Mucosa of rectum (tissue), 2 donors: ENCODE measurements at regions not wholly inside any gene's neighbourhood (a gene's known extent, or its start where the extent isn't known, plus 50 kb on each side); places are given as distances from the start of the nearest gene placed in this dataset.

ENCODE experiments used
- H3K27ac ChIP-seq, 2 donors: one replicate each; pipeline ENCODE4 v1.7.0; 2013; ENCODE audit warnings: inconsistent platforms in 2 of 2, low read depth in 2 of 2, low read length in 2 of 2
- H3K27me3 ChIP-seq, 2 donors: one replicate each; pipeline ENCODE4 v1.7.0; 2013; ENCODE audit warnings: low read length in 2 of 2; ENCODE audit not compliant: control insufficient read depth in 2 of 2, insufficient read depth in 2 of 2
- H3K36me3 ChIP-seq, 2 donors: one replicate each; pipeline ENCODE4 v1.7.0; 2013; ENCODE audit warnings: low read length in 2 of 2; ENCODE audit not compliant: control insufficient read depth in 2 of 2, insufficient read depth in 2 of 2
- H3K4me1 ChIP-seq, 2 donors: one replicate each; pipeline ENCODE4 v1.7.0; 2013; ENCODE audit warnings: low read length in 2 of 2, mild to moderate bottlenecking in 1 of 2; ENCODE audit not compliant: control insufficient read depth in 2 of 2, insufficient read depth in 2 of 2
- H3K4me3 ChIP-seq, 2 donors: one replicate each; pipeline ENCODE4 v1.7.0; 2013; ENCODE audit warnings: low read length in 2 of 2
- H3K9ac ChIP-seq, 2 donors: one replicate each; pipeline ENCODE4 v1.7.0; 2013; ENCODE audit warnings: low read length in 2 of 2, low read depth in 1 of 2, mild to moderate bottlenecking in 1 of 2
- H3K9me3 ChIP-seq, 2 donors: one replicate each; pipeline ENCODE4 v1.7.0; 2013; ENCODE audit warnings: low read length in 2 of 2; ENCODE audit not compliant: control insufficient read depth in 2 of 2
- donor health status: healthy.
- donor health status: Normal muscosa, but diverticular disease.

DNA sequence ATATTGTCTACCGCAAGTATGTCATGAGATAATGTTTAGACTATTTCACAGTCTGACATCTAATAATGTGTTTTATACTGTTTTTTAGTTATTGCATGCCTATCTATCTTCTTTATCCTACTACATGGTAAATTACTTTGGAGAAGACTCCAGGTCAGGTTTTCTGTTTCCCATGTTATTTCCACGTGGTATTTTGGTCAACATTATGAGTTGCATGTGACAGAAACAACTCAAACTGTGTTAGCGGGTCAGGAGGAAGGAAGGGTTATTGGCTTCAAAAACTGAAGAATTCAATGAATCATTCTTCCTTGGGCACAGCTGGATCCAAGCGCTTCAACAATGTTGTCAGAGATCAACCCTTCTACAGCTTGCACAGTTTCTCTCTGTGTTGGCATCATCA, 252.1 kb upstream of the CCNG1 start:
- Histone ChIP-seq H3K9me3 (no peaks in the 10 kb centered on the region), H3K4me1 (no peaks in the 10 kb centered on the region), H3K4me3 (no peak overlapping the region), H3K9ac (no peak overlapping the region), H3K27ac (no peak overlapping the region), H3K36me3 (no peaks in the 10 kb centered on the region), H3K27me3 (no peaks in the 10 kb centered on the region)

DNA sequence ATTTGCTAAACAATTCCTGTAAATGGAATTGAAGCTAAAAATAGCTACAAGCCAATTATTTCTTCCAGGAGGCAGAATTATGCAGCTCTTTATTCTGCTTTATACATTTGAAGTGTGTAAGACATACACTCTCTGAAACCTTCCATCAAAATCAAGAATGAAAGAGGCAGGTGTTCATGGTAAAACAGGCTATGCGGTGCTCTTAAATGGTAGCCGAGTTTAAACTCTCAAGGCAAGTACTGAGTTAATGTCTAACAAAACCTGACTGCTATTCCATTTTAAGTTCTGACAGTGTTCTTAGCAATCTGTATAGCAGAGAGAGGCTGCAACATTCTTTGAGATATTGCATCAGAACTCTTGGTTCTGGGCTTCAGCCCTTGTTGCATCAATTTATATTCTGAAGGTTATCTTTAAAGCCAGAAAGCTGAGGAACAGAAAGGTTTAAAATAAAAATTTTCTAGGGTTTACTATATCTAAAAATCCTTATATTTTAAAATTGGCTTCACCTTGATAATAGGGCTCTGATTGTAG, 248.3 kb upstream of the CCNG1 start:
- no peaks in the 10 kb centered on the region for H3K4me1 ChIP-seq
- no peak overlapping the region for H3K27ac ChIP-seq
- no peak overlapping the region for H3K4me3 ChIP-seq
- no peaks in the 10 kb centered on the region for H3K9me3 ChIP-seq
- no peaks in the 10 kb centered on the region for H3K36me3 ChIP-seq
- no peaks in the 10 kb centered on the region for H3K27me3 ChIP-seq
- no peak overlapping the region for H3K9ac ChIP-seq

GRCh38 chr5:163190283-163190682, 247.1 kb upstream of the CCNG1 start:
- no peak overlapping the region for H3K4me3 ChIP-seq
- no peaks in the 10 kb centered on the region for H3K9me3 ChIP-seq
- H3K27ac ChIP-seq, result no peak overlapping the region
- H3K4me1 ChIP-seq, result no peaks in the 10 kb centered on the region
- no peak overlapping the region for H3K9ac ChIP-seq
- no peaks in the 10 kb centered on the region for H3K27me3 ChIP-seq
- no peaks in the 10 kb centered on the region for H3K36me3 ChIP-seq

- H3K4me3 ChIP-seq, result no peak overlapping the region
- H3K27me3 ChIP-seq, result no peaks in the 10 kb centered on the region
Observed at GRCh38 chr5:163190784-163191183, 246.6 kb upstream of the CCNG1 start.

GRCh38 chr5:163193886-163194285, 243.5 kb upstream of the CCNG1 start:
- Histone ChIP-seq H3K9ac (no peak overlapping the region), H3K4me3 (no peak overlapping the region), H3K27ac (no peak overlapping the region), H3K9me3 (no peaks in the 10 kb centered on the region), H3K4me1 (no peaks in the 10 kb centered on the region), H3K27me3 (no peaks in the 10 kb centered on the region), H3K36me3 (no peaks in the 10 kb centered on the region)

More at GRCh38 chr5:163190784-163191183, 246.6 kb upstream of the CCNG1 start:
- no peaks in the 10 kb centered on the region for H3K9me3 ChIP-seq
- no peak overlapping the region for H3K27ac ChIP-seq
- no peaks in the 10 kb centered on the region for H3K4me1 ChIP-seq
- H3K36me3 ChIP-seq, result no peaks in the 10 kb centered on the region
- H3K9ac ChIP-seq, result no peak overlapping the region

- no peak overlapping the region for H3K9ac ChIP-seq
- no peaks in the 10 kb centered on the region for H3K36me3 ChIP-seq
- no peak overlapping the region for H3K27ac ChIP-seq
- no peaks in the 10 kb centered on the region for H3K27me3 ChIP-seq
- no peak overlapping the region for H3K4me3 ChIP-seq
- no peaks in the 10 kb centered on the region for H3K9me3 ChIP-seq
- H3K4me1 ChIP-seq, result no peaks in the 10 kb centered on the region
Observed at GRCh38 chr5:163205645-163206044, 231.8 kb upstream of the CCNG1 start.

- Histone ChIP-seq H3K9me3 (no peaks in the 10 kb centered on the region), H3K4me3 (no peak overlapping the region), H3K9ac (no peak overlapping the region), H3K36me3 (no peaks in the 10 kb centered on the region), H3K4me1 (no peaks in the 10 kb centered on the region), H3K27ac (no peak overlapping the region), H3K27me3 (no peaks in the 10 kb centered on the region)
Observed at GRCh38 chr5:163221581-163221980, 215.8 kb upstream of the CCNG1 start.

DNA sequence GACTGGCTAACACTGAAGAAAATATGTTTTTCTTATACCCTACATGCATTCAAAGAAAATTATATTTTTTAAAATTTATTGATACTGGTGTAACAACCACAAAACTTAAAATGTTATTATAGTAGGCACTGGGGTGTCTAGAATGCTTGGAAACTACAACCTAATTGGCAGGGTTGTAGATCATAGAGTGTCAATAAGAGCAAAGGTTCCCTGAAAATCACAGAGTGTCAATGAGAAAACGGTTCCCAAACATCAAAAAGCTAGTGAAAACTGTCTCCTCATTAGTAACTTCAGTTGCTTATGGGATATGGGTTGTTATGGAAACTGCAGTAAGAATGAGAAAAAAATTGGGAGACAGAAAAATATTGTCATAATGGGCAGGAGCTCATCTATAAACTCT, 214.4 kb upstream of the CCNG1 start:
- Histone ChIP-seq H3K9ac (no peak overlapping the region), H3K4me3 (no peak overlapping the region), H3K9me3 (no peaks in the 10 kb centered on the region), H3K4me1 (no peaks in the 10 kb centered on the region), H3K36me3 (no peaks in the 10 kb centered on the region), H3K27me3 (no peaks in the 10 kb centered on the region), H3K27ac (no peak overlapping the region)

DNA sequence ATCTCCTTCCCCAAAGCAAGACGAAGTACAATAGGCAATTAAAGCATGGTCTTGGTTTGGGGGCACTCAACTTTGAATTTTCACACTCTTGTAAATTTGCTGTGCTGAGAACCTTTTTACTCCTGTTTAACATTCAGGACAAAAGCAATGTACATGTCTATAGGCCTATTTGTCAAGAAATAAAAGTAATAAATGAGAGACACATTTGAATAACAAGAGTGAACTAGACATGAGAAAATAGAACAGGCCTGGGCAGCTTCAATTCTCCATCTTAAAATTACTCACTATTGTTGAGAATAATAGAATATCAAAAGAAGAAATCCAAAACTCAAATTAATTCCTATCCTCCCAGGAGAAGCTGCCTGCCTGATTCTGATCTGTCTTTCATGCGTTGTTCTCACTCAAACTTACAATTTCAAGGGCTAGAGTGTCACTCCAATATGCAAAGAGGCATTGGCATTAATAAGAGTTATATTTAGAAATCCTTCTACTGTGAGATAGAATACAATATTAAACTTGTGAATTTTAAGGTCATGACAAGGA, 192.9 kb upstream of the CCNG1 start:
- Histone ChIP-seq H3K9ac (no peak overlapping the region), H3K4me1 (no peaks in the 10 kb centered on the region), H3K27ac (no peak overlapping the region), H3K4me3 (no peak overlapping the region), H3K27me3 (no peaks in the 10 kb centered on the region), H3K9me3 (no peaks in the 10 kb centered on the region), H3K36me3 (no peaks in the 10 kb centered on the region)

DNA sequence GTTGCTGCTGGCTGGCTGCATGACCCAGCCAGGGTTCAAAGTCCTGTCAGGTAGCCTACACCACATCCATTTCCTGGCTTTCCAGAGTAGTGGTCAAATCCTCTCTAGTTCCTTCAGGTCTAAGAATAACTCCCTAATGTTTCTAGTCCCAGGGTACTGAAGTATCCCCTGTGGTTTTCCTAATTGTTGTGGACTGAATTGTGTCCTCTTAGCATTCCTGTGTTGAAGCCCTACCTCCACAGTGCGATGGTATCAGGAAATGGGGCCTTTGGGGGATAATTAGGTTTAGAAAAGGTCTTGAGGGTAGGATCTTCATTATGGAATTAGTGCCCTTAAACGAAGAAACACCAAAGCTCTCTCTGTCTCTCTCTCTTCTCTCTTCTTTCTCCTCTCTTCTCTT, 191.8 kb upstream of the CCNG1 start:
- Histone ChIP-seq H3K9me3 (no peaks in the 10 kb centered on the region), H3K4me1 (no peaks in the 10 kb centered on the region), H3K4me3 (no peak overlapping the region), H3K27me3 (no peaks in the 10 kb centered on the region), H3K27ac (no peak overlapping the region), H3K9ac (no peak overlapping the region), H3K36me3 (no peaks in the 10 kb centered on the region)

DNA sequence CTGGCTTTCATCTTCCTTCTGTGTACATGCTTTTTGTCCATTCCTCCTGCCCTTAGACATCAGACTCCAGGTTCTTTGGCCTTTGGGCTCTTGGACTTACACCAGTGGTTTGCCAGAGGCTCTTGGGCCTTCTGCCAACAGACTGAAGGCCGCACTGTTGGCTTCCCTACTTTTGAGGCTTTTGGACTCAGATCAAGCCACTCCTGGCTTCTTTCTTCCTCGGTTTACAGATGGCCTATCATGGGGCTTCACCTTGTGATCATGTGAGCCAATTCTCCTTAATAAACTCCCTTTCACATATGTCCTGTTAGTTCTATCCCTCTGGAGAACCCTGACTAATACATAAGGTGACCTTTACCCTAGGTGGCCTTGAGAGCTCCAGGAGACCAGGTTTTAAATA, 189.1 kb upstream of the CCNG1 start:
- H3K27ac ChIP-seq, result no peak overlapping the region
- H3K27me3 ChIP-seq, result no peaks in the 10 kb centered on the region
- no peaks in the 10 kb centered on the region for H3K36me3 ChIP-seq
- H3K9me3 ChIP-seq, result no peaks in the 10 kb centered on the region
- no peak overlapping the region for H3K4me3 ChIP-seq
- no peak overlapping the region for H3K9ac ChIP-seq
- H3K4me1 ChIP-seq, result no peaks in the 10 kb centered on the region
